ENCODE measurements at regions not wholly inside any gene's neighbourhood (a gene's known extent, or its start where the extent isn't known, plus 50 kb on each side); places are given as distances from the start of the nearest gene placed in this dataset.
"Not testable (repeated sequence)": the region's sequence is repeated elsewhere in the genome, so short reads cannot be mapped to it uniquely, and the experiment has no call there.

DNA sequence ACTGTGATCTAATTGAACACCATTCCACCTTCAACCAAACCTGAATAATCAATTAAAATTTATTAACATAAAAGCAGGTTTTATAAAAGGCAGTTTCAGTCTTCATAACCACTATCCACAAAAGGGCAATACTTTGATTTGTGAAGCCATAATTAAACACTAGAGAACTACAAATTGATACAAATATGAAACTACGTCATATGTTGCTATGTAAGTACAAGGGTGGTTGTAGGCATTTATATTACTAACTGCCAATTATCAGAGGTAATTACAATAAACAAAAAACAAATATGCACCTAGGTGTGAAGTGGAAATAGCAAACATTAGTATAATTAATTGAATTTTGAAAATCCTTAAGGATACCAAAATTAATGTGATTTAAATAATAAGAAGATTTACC, 368.5 kb upstream of the PCDH15 start:
- Mint-ChIP-seq H3K4me1 (ENCODE audit: low read depth) (no peaks in the 10 kb centered on the region), H3K27ac (no peak overlapping the region), H3K36me3 (ENCODE audit: low read depth) (no peaks in the 10 kb centered on the region), H3K4me3 (no peak overlapping the region), H3K9me3 (peaks cover 2% of the 10 kb centered on the region), H3K27me3 (ENCODE audit: low read depth) (no peaks in the 10 kb centered on the region)
- CTCF ChIA-PET: no interaction called here
- intact Hi-C loops (cut with micrococcal nuclease): no loop called here
- no peak for DNase-seq

DNA sequence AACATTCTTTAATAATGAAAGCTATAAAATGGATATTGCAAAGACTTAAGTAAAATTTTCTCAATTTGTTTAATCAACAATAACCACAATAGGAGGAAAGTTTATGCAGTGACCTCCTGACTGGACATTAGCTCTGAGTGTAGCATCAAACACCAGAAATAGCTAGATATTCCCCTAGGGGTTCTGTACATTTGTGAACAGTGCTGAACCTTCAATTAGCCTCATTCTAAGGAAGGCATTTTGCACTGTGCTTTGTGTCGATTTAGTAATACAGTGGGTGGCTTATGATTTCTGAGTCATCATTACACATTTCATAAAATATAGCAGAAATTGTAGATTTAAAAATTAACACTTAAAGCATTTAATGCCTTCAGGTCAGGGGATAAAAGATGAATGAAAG, 367.3 kb upstream of the PCDH15 start:
- intact Hi-C loops (cut with micrococcal nuclease): no loop called here
- CTCF ChIA-PET: no interaction called here
- no peak overlapping the region for H3K4me3 Mint-ChIP-seq

DNA sequence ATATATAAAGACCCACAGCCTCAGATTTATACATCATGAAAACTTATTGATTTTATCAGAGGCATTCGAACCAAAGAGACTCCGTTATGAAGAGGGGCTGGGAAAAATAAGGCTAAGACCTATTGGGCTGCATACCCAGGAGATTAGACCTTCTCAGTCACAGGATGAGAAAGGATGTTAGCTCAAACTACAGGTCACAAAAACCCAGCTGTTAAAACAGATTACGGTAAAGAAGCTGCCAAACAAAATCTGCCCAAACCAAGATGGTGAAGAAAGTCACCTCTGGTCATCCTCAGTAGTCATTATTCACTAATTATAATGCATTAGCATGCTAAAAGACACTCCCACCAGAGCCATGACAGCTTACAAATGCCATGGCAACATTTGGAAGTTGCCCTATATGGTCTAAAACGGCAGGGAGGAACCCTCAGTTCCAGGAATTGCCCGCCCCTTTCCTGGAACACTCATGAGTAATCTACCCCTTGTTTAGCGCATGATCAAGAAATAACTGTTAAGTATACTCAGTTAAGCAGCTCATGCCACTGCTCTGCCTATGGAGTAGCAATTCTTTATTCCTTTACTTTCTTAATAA, 362.5 kb upstream of the PCDH15 start:
- no peak overlapping the region for H3K27ac Mint-ChIP-seq
- intact Hi-C loops (cut with micrococcal nuclease): no loop called here
- no peaks in the 10 kb centered on the region for H3K27me3 Mint-ChIP-seq (ENCODE audit: low read depth)
- H3K36me3 Mint-ChIP-seq (ENCODE audit: low read depth): no peaks in the 10 kb centered on the region
- no peak for DNase-seq
- CTCF ChIA-PET: no interaction called here
- H3K9me3 Mint-ChIP-seq: peaks cover 2% of the 10 kb centered on the region
- no peak overlapping the region for H3K4me3 Mint-ChIP-seq
- no peaks in the 10 kb centered on the region for H3K4me1 Mint-ChIP-seq (ENCODE audit: low read depth)

More for the DNA sequence above, 367.3 kb upstream of the PCDH15 start:
- no peak for DNase-seq
- Mint-ChIP-seq H3K36me3 (ENCODE audit: low read depth) (no peaks in the 10 kb centered on the region), H3K27me3 (ENCODE audit: low read depth) (no peaks in the 10 kb centered on the region), H3K27ac (no peak overlapping the region), H3K4me1 (ENCODE audit: low read depth) (no peaks in the 10 kb centered on the region), H3K9me3 (peaks cover 2% of the 10 kb centered on the region)

DNA sequence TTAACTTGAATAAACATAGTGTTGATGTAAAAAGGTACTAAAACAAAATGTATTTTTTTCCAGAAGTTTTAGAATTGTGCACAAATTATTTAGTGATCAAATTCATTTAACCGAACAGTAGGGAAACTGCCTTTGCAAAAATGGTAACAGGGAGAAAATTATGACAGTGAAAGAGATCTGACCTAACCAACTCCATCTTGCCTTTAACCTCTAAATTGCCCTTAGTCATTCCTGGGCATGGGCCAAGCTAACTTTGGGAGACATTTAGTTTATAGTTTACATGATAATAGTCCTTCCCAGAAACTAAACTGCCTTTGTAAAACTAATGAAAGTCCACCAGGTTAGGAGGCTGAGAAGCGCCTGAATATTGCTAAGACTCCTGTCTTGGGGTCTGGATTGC, 361.3 kb upstream of the PCDH15 start:
- CTCF ChIA-PET; H3K27me3 Mint-ChIP-seq (ENCODE audit: low read depth); intact Hi-C loops (cut with micrococcal nuclease); H3K27ac Mint-ChIP-seq; H3K4me1 Mint-ChIP-seq (ENCODE audit: low read depth); H3K4me3 Mint-ChIP-seq; H3K36me3 Mint-ChIP-seq (ENCODE audit: low read depth); H3K9me3 Mint-ChIP-seq; DNase-seq: not testable (repeated sequence)

DNA sequence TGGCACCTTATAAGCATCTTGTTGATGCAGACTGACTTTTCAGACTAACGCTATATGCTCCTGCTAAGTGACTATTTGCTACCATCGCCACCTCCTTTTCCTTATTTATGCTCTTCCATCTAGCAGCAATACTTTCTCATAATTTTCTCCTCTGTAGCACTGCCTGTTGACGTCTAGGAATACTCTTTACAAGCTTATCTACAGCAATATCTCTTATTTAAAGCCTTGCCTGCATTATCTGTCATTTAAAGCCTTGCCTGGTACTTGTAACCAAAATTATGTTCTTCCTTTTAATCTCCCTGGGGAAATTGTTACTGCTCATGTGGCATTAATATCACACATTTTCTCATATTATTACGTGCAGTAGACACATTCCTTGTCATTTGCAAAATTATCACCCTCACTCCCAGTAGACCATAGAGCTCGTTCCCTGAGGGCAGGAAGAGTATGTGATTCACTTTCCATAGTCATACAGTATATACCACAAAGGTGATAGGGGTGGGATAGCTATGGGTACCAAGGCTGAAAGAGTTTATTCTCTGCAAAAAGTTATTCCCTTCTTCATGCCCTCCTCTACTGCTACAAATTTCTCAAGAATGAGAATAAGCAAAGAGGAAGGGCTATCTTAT, 359.7 kb upstream of the PCDH15 start:
- Mint-ChIP-seq H3K9me3 (peaks cover 4% of the 10 kb centered on the region), H3K27me3 (ENCODE audit: low read depth) (no peaks in the 10 kb centered on the region), H3K4me1 (ENCODE audit: low read depth) (no peaks in the 10 kb centered on the region), H3K4me3 (no peak overlapping the region), H3K36me3 (ENCODE audit: low read depth) (no peaks in the 10 kb centered on the region), H3K27ac (no peak overlapping the region)
- DNase-seq: no peak
- intact Hi-C loops (cut with micrococcal nuclease): no loop called here
- CTCF ChIA-PET: no interaction called here

DNA sequence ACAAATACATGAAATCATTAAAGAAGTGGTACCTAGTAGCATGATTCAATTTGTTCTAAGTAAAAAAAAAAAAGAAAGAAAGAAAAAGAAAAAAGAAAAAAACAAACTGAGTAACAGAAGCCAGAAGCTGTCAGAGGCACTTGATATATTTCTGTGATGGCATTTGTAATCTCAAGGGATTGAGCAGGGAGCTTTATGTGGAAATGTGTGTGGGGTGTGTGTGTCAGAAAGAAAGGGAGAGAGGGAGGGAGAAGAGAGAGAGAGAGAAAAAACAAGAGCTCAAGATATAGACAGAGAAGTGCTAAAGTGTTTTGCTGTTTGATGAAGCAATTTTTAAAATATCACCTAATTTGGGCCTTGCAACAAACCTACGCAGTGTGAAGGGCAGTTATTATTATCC, 357.6 kb upstream of the PCDH15 start:
- CTCF ChIA-PET: interaction anchor here (0.6 to 0.7 kb wide), 2 partner anchors 16 to 291 kb away, joined by 3 to 4 read pairs; no protein-coding TSS in a partner anchor
- Mint-ChIP-seq H3K36me3 (ENCODE audit: low read depth) (no peaks in the 10 kb centered on the region), H3K27me3 (ENCODE audit: low read depth) (no peaks in the 10 kb centered on the region), H3K9me3 (peaks cover 4% of the 10 kb centered on the region), H3K4me3 (no peak overlapping the region), H3K4me1 (ENCODE audit: low read depth) (no peaks in the 10 kb centered on the region), H3K27ac (no peak overlapping the region)
- intact Hi-C loops (cut with micrococcal nuclease): no loop called here
- DNase-seq: no peak

DNA sequence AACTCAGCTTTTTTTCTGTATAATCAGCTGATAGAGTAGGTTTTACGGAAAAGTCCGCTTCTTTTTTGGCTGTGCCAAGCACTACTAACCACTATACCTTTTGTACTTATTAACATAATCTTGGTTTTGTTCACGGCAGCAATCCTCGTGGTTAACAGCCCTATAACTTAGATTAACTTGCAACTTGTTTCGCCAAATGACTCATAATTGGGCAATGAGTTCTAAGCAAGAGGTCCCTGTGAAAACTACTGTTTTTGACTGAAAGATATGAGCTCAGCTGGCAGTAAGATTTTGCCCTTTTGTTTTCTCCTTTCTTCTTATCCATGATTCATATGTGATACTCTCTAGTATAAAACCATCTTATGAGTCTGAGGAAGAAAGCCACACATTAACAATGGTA, 345.0 kb upstream of the PCDH15 start:
- intact Hi-C loops (cut with micrococcal nuclease): no loop called here
- H3K9me3 Mint-ChIP-seq: no peaks in the 10 kb centered on the region
- CTCF ChIA-PET: no interaction called here
- H3K27ac Mint-ChIP-seq: no peak overlapping the region
- H3K4me3 Mint-ChIP-seq: no peak overlapping the region
- DNase-seq: no peak
- no peaks in the 10 kb centered on the region for H3K4me1 Mint-ChIP-seq (ENCODE audit: low read depth)
- no peaks in the 10 kb centered on the region for H3K27me3 Mint-ChIP-seq (ENCODE audit: low read depth)
- H3K36me3 Mint-ChIP-seq (ENCODE audit: low read depth): no peaks in the 10 kb centered on the region

DNA sequence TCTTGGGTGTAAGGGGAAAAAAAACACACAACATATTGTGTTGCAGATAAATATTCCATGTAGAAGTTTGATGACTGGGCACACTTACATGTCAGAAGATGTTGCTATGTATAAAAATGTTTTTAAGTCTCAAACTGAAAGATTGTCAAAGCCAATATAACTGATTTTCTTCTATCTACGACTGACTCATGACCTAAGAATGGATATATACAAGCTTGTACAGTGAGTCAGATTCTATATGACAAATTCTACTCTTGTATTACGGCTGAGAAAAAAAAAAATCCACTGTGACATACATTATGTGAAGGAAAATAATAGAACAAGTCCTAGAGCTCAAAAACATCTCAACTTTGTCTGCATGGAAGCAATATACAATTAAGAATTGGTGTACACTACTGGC, 343.0 kb upstream of the PCDH15 start:
- Mint-ChIP-seq H3K36me3 (ENCODE audit: low read depth) (no peaks in the 10 kb centered on the region), H3K9me3 (peaks cover 1% of the 10 kb centered on the region), H3K4me1 (ENCODE audit: low read depth) (no peaks in the 10 kb centered on the region), H3K4me3 (no peak overlapping the region), H3K27ac (no peak overlapping the region), H3K27me3 (ENCODE audit: low read depth) (no peaks in the 10 kb centered on the region)
- CTCF ChIA-PET: no interaction called here
- no peak for DNase-seq
- intact Hi-C loops (cut with micrococcal nuclease): no loop called here

DNA sequence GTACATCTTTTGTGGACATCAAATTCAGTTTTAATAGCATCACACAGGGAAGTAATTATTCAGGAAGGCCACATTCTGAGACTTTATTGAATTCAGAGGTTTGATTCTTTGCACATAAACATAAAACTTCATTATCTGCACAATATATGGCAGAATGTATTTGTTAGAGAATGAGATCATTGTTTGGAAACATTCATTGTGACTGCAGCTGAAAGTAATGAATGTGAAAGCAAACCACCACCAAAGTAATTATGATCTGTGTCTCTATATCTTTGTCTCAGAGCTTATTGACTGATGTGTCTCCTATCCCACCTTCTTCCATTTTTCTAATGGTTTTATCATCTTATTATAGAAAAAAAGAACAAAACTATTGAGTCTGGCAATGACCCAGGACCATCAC, 340.9 kb upstream of the PCDH15 start:
- H3K4me3 Mint-ChIP-seq: no peak overlapping the region
- H3K27me3 Mint-ChIP-seq (ENCODE audit: low read depth): no peaks in the 10 kb centered on the region
- peaks cover 1% of the 10 kb centered on the region for H3K9me3 Mint-ChIP-seq
- no peaks in the 10 kb centered on the region for H3K36me3 Mint-ChIP-seq (ENCODE audit: low read depth)
- H3K4me1 Mint-ChIP-seq (ENCODE audit: low read depth): no peaks in the 10 kb centered on the region
- intact Hi-C loops (cut with micrococcal nuclease): no loop called here
- no peak for DNase-seq
- no peak overlapping the region for H3K27ac Mint-ChIP-seq
- CTCF ChIA-PET: interaction anchor here (0.6 kb wide), 1 partner anchor 636 kb away, joined by 4 read pairs; no protein-coding TSS in a partner anchor

DNA sequence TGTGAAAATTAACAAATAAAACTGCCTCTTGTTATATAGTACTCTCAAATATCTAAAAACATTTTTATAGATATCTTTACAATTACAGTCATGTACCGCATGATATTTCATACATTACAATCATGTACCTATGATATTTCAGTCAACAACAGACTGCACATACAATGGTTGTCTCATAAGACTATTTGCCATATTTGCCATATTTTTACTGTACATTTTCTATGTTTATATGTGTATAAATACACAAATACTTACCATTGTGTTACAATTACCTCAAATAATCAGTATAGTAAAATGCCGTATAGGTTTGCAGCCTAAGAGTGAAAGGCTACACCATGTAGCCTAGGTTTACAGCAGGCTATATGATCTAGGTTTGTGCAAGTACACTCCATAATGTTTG, 336.0 kb upstream of the PCDH15 start:
- no peak overlapping the region for H3K4me3 Mint-ChIP-seq
- H3K36me3 Mint-ChIP-seq (ENCODE audit: low read depth): no peaks in the 10 kb centered on the region
- H3K4me1 Mint-ChIP-seq (ENCODE audit: low read depth): no peaks in the 10 kb centered on the region
- CTCF ChIA-PET: no interaction called here
- H3K27ac Mint-ChIP-seq: no peak overlapping the region
- intact Hi-C loops (cut with micrococcal nuclease): no loop called here
- H3K9me3 Mint-ChIP-seq: peaks cover 7% of the 10 kb centered on the region
- H3K27me3 Mint-ChIP-seq (ENCODE audit: low read depth): no peaks in the 10 kb centered on the region
- no peak for DNase-seq

DNA sequence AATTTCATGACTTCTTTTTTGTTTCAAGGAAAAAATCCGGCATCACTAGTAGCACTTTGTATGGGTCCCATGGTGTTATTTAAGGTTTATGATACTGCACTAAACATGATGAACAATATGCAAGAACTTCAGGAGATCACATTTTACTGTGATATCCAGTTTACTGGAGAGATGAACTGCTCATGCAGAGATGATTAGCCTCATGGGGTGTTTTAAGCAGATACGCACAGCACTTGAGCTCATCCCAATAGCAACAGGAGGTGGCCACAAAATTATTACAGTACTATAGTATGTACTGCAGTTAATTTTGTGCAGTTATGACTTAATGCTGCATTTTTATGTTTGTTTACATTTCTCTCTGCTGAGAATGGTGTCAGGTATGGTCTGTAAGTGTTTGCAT, 303.7 kb upstream of the PCDH15 start:
- CTCF ChIA-PET: no interaction called here
- H3K36me3 Mint-ChIP-seq (ENCODE audit: low read depth): no peaks in the 10 kb centered on the region

DNA sequence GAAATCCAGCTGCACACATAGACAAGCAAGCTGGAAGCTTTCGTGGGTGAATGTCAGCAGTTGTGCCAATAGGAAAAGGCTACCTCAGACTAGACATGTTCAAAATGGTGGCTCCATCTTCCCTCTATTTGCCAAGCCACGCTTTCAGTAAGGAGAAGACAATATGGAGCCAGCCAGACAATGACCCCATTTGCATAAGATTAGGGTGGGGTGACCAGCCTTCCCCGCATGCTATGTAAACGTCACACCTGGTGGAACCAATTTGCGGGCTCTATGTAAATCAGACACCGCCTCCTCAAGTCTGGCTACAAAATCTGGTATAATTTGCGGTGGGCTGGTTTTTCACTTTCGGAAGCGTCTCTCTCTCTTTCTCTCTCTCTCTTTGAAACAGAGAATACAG, 297.4 kb upstream of the PCDH15 start:
- Mint-ChIP-seq H3K9me3 (peaks cover 3% of the 10 kb centered on the region), H3K4me1 (ENCODE audit: low read depth) (no peaks in the 10 kb centered on the region), H3K36me3 (ENCODE audit: low read depth) (no peaks in the 10 kb centered on the region), H3K4me3 (no peak overlapping the region), H3K27ac (no peak overlapping the region), H3K27me3 (ENCODE audit: low read depth) (no peaks in the 10 kb centered on the region)
- CTCF ChIA-PET: no interaction called here
- intact Hi-C loops (cut with micrococcal nuclease): loop anchor here (10.0 kb wide), 1 partner anchor 406 kb away; no protein-coding TSS in a partner anchor
- no peak for DNase-seq

More for the DNA sequence above, 303.7 kb upstream of the PCDH15 start:
- no peak for DNase-seq
- no peak overlapping the region for H3K27ac Mint-ChIP-seq
- H3K4me3 Mint-ChIP-seq: no peak overlapping the region
- no peaks in the 10 kb centered on the region for H3K9me3 Mint-ChIP-seq
- no peaks in the 10 kb centered on the region for H3K4me1 Mint-ChIP-seq (ENCODE audit: low read depth)
- no peaks in the 10 kb centered on the region for H3K27me3 Mint-ChIP-seq (ENCODE audit: low read depth)
- intact Hi-C loops (cut with micrococcal nuclease): no loop called here

DNA sequence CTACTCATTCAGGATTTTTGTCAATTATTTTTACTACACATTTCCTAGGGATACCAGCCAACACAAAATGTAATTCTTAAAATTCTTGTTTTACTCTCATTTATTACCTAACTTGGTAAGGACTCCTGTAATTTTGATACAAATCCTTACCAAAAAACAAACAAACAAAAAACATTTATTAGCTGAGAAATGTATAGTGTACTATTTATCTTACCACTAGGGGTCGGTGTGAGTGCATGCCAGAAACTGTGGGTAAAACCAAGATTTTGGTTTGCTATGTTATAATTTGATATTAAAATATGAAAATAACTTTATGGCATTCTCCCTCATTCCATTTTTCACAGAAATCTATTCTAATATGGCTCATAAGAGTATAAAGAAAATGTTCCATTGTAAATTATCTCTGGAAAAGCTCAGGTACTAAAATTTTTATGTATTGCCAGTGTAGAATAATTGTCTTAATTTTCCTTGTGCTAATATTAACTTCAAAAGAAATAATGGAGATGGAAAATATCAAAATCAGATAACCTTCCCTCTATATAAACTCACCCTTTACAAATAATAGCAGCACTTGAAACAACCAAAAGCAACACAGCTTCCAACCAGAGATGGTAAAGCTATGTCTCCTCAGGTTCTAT, 290.8 kb upstream of the PCDH15 start:
- Mint-ChIP-seq H3K27me3 (ENCODE audit: low read depth) (no peaks in the 10 kb centered on the region), H3K9me3 (no peaks in the 10 kb centered on the region), H3K4me1 (ENCODE audit: low read depth) (no peaks in the 10 kb centered on the region), H3K4me3 (no peak overlapping the region), H3K36me3 (ENCODE audit: low read depth) (no peaks in the 10 kb centered on the region), H3K27ac (no peak overlapping the region)
- intact Hi-C loops (cut with micrococcal nuclease): loop anchor here (5.0 to 10.0 kb wide), 2 partner anchors 413 to 650 kb away; no protein-coding TSS in a partner anchor
- no peak for DNase-seq
- CTCF ChIA-PET: no interaction called here

Data from activated naive CD4-positive, alpha-beta T cell treated with anti-CD3 and anti-CD28 coated beads for 36 hours (primary cell).